ENCODE measurements at regions not wholly inside any gene's neighbourhood (a gene's known extent, or its start where the extent isn't known, plus 50 kb on each side); places are given as distances from the start of the nearest gene placed in this dataset.

DNA sequence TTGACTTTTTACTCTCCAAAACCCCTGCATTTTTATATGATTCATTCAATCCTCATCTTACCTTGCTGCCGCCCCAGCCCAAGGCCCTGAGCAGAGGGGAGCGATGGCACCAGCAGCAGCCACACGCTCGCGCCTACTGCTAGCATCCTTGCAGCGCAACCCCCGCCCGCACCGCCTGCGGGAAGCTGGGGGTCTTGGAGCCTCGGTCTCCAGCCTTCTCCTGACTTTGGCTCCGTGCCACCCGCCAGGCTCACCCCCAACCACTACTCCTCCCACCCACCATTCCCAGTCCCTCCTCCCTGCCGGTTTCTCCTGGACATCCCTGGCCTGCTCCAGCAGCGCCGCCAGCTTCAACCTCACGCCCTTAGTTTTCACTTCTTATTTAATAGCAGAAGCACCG is 76.6 kb downstream of the RPE65 start:
- WGBS (ENCODE audit: insufficient coverage), result 97% methylated on average over 17 of the region's 18 CpGs
- peaks cover 0 to 5% of the 10 kb centered on the region in 2 donors for H3K27me3 Mint-ChIP-seq (ENCODE audit: low read depth in 2 of 2)
- peaks cover 0 to 7% of the 10 kb centered on the region in 2 donors for H3K9me3 Mint-ChIP-seq
- no peaks in the 10 kb centered on the region for H3K4me1 Mint-ChIP-seq
- Histone ChIP-seq H3K4me1 (ENCODE audit: control insufficient read depth, insufficient read depth, low read length) (no peaks in the 10 kb centered on the region), H3K9me3 (ENCODE audit: control insufficient read depth, insufficient read depth, low read length) (no peaks in the 10 kb centered on the region), H3K36me3 (ENCODE audit: control insufficient read depth, insufficient read depth, low read length) (no peaks in the 10 kb centered on the region), H3K4me3 (ENCODE audit: low read length) (no peak overlapping the region), H3K27ac (ENCODE audit: low read length) (no peak overlapping the region), H3K27me3 (ENCODE audit: control insufficient read depth, insufficient read depth, low read length) (no peaks in the 10 kb centered on the region)
- TF ChIP-seq, protein P1, sequence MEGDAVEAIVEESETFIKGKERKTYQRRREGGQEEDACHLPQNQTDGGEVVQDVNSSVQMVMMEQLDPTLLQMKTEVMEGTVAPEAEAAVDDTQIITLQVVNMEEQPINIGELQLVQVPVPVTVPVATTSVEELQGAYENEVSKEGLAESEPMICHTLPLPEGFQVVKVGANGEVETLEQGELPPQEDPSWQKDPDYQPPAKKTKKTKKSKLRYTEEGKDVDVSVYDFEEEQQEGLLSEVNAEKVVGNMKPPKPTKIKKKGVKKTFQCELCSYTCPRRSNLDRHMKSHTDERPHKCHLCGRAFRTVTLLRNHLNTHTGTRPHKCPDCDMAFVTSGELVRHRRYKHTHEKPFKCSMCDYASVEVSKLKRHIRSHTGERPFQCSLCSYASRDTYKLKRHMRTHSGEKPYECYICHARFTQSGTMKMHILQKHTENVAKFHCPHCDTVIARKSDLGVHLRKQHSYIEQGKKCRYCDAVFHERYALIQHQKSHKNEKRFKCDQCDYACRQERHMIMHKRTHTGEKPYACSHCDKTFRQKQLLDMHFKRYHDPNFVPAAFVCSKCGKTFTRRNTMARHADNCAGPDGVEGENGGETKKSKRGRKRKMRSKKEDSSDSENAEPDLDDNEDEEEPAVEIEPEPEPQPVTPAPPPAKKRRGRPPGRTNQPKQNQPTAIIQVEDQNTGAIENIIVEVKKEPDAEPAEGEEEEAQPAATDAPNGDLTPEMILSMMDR (IDR thresholded peaks at IDR 0.05), result no peak
- no peak for DNase-seq
- H3K36me3 Mint-ChIP-seq, result no peaks in the 10 kb centered on the region
- ATAC-seq, result no peak
- H3K4me3 Mint-ChIP-seq, result no peak overlapping the region
- H3K27ac Mint-ChIP-seq, result no peak overlapping the region
- intact Hi-C loops (cut with micrococcal nuclease), result no loop called here

DNA sequence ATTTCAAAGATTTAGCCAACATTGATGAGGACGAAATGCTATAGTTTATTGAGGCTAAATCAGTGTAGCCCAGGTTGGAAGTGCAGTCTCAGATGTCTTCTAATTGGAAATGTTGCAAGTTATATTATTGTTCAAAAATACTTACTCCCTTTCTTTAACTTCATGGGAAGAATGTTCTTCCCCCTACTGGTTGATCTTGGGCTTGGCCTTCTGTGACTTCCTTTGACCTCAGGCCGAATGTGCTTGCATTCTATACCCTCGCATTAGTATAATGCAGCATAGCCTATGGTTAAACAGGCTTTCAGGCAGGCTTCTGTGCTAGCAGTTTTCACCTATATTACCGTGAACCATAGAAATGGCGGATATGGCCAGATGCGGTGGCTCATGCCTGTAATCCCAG is 77.3 kb downstream of the RPE65 start:
- no peaks in the 10 kb centered on the region for H3K27me3 ChIP-seq (ENCODE audit: control insufficient read depth, insufficient read depth, low read length)
- Mint-ChIP-seq H3K36me3 (no peaks in the 10 kb centered on the region), H3K27ac (no peak overlapping the region), H3K27me3 (ENCODE audit: low read depth in 2 of 2) (peaks cover 0 to under 1% of the 10 kb centered on the region in 2 donors), H3K9me3 (peaks cover 0 to 7% of the 10 kb centered on the region in 2 donors), H3K4me1 (no peaks in the 10 kb centered on the region), H3K4me3 (no peak overlapping the region)
- no peak overlapping the region for H3K27ac ChIP-seq (ENCODE audit: low read length)
- no peak for DNase-seq
- no peaks in the 10 kb centered on the region for H3K9me3 ChIP-seq (ENCODE audit: control insufficient read depth, insufficient read depth, low read length)
- no peaks in the 10 kb centered on the region for H3K4me1 ChIP-seq (ENCODE audit: control insufficient read depth, insufficient read depth, low read length)
- intact Hi-C loops (cut with micrococcal nuclease), result no loop called here
- TF ChIP-seq, protein P1 (IDR thresholded peaks at IDR 0.05), result no peak
- WGBS (ENCODE audit: insufficient coverage), result 92% methylated on average over 5 of the region's 6 CpGs
- H3K36me3 ChIP-seq (ENCODE audit: control insufficient read depth, insufficient read depth, low read length), result no peaks in the 10 kb centered on the region
- no peak overlapping the region for H3K4me3 ChIP-seq (ENCODE audit: low read length)
- no peak for ATAC-seq

DNA sequence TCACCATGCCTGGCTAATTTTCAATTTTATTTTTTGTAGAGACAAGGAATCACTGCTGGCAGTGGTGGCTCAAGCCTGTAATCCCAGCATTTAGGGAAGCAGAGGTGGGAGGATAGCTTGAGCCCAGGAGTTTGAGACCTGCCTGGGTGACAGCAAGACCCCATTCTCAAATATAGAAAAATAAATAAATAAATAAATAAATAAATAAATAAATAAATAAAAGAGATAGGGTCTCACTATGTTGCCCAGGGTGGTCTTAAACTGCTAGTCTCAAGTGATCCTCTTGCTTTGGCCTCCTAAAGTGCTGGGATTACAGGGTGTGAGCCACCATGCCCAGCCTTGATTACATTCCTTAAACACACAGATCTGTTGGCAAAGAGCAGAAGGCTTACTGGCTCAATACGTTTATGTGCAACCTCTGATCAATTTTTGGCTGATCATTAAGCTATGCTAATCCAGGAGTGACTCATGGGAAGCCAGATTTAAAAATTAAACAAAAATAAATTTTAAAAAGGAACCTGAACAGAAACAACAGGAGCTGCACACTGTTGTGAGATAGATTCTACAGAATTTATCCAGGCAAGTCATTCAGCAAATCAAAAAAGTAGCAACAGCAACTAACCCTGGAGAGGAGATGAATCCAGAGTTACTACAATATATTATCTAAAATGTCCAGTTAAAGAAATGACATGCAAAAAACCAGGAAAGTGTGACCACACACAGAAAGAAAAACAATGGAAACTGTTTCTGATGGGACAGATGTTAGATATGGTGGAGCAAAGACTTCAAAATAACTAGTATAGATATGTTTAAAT is 79.4 kb downstream of the RPE65 start:
- Histone ChIP-seq H3K36me3 (ENCODE audit: control insufficient read depth, insufficient read depth, low read length) (no peaks in the 10 kb centered on the region), H3K27ac (ENCODE audit: low read length) (no peak overlapping the region), H3K9me3 (ENCODE audit: control insufficient read depth, insufficient read depth, low read length) (no peaks in the 10 kb centered on the region), H3K4me3 (ENCODE audit: low read length) (no peak overlapping the region), H3K4me1 (ENCODE audit: control insufficient read depth, insufficient read depth, low read length) (no peaks in the 10 kb centered on the region), H3K27me3 (ENCODE audit: control insufficient read depth, insufficient read depth, low read length) (no peaks in the 10 kb centered on the region)
- no peak for ATAC-seq
- Mint-ChIP-seq H3K36me3 (no peaks in the 10 kb centered on the region), H3K27ac (no peak overlapping the region), H3K4me3 (no peak overlapping the region), H3K4me1 (no peaks in the 10 kb centered on the region), H3K27me3 (ENCODE audit: low read depth in 2 of 2) (no peaks in the 10 kb centered on the region), H3K9me3 (peaks cover 0 to 7% of the 10 kb centered on the region in 2 donors)
- no peak for DNase-seq
- WGBS (ENCODE audit: insufficient coverage), result 80% methylated on average over 1 of the region's 1 CpG
- intact Hi-C loops (cut with micrococcal nuclease), result no loop called here
- TF ChIP-seq, protein P1 (IDR thresholded peaks at IDR 0.05), result no peak

DNA sequence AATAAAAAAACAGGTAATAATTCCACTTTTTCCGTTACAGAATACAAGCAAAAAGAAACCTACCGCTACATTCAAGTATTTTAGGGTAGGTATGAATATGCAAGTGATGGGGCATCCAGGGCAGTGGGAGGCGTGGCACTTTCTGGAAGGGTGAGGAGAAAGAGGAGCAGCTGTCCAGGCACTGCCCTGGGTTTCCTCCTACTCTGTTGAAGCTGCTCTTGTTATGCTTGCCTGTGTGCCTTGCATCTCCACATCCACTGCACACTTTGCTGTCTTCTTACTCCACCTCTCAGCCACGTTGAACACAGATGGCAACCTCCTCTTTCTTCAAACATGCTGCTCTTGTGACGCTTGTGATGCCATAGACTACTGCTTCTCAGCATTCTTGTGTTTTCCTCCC is 83.2 kb downstream of the RPE65 start:
- Mint-ChIP-seq H3K4me3 (no peak overlapping the region), H3K9me3 (peaks cover 3 to 5% of the 10 kb centered on the region in 2 donors), H3K4me1 (no peaks in the 10 kb centered on the region), H3K27me3 (ENCODE audit: low read depth in 2 of 2) (no peaks in the 10 kb centered on the region), H3K27ac (no peak overlapping the region), H3K36me3 (no peaks in the 10 kb centered on the region)
- TF ChIP-seq, protein P1 (IDR thresholded peaks at IDR 0.05), result no peak
- no peak overlapping the region for H3K27ac ChIP-seq (ENCODE audit: low read length)
- 83% methylated on average over 4 of the region's 5 CpGs for WGBS (ENCODE audit: insufficient coverage)
- no peaks in the 10 kb centered on the region for H3K4me1 ChIP-seq (ENCODE audit: control insufficient read depth, insufficient read depth, low read length)
- no peak for DNase-seq
- intact Hi-C loops (cut with micrococcal nuclease), result no loop called here
- no peak for ATAC-seq
- H3K36me3 ChIP-seq (ENCODE audit: control insufficient read depth, insufficient read depth, low read length), result no peaks in the 10 kb centered on the region
- H3K9me3 ChIP-seq (ENCODE audit: control insufficient read depth, insufficient read depth, low read length), result no peaks in the 10 kb centered on the region
- H3K4me3 ChIP-seq (ENCODE audit: low read length), result no peak overlapping the region
- no peaks in the 10 kb centered on the region for H3K27me3 ChIP-seq (ENCODE audit: control insufficient read depth, insufficient read depth, low read length)
